Activated CD4-positive, alpha-beta memory T cell treated with anti-CD3 and anti-CD28 coated beads for 36 hours (primary cell): ENCODE measurements at regions not wholly inside any gene's neighbourhood (a gene's known extent, or its start where the extent isn't known, plus 50 kb on each side); places are given as distances from the start of the nearest gene placed in this dataset.

Source experiments
- CTCF ChIA-PET: fragments of 350-600 bp; sonication (Branson Sonifier 250); formaldehyde crosslinking; loops from one replicate; lab custom pipeline; 2021; ENCODE audit warnings: antibody characterized with exemption, inconsistent platforms; lab: Charles Lee
- POLR2A ChIA-PET: fragments of 350-600 bp; sonication (Branson Sonifier 250); formaldehyde crosslinking; loops from one replicate; lab custom pipeline; 2021; ENCODE audit warnings: antibody characterized with exemption; lab: Charles Lee
- DNase-seq: peaks from one replicate; pipeline ENCODE4 v3.0.0-alpha.2; 2020
- H3K27ac Mint-ChIP-seq: one replicate; pipeline ENCODE4 v1.8.0; 2021; ENCODE audit warnings: mixed read lengths
- H3K27me3 Mint-ChIP-seq: one replicate; pipeline ENCODE4 v1.8.0; 2021; ENCODE audit warnings: mixed read lengths
- H3K36me3 Mint-ChIP-seq: one replicate; pipeline ENCODE4 v1.8.0; 2021; ENCODE audit warnings: mixed read lengths
- H3K4me1 Mint-ChIP-seq: one replicate; pipeline ENCODE4 v1.8.0; 2021; ENCODE audit warnings: low read depth, mixed read lengths
- H3K4me3 Mint-ChIP-seq: one replicate; pipeline ENCODE4 v1.8.0; 2021; ENCODE audit warnings: mild to moderate bottlenecking, mixed read lengths
- H3K9me3 Mint-ChIP-seq: one replicate; pipeline ENCODE4 v1.8.0; 2021; ENCODE audit warnings: mixed read lengths
- intact Hi-C: fragments of 100-400 bp; cut with micrococcal nuclease; formaldehyde crosslinking; loops from one replicate; pipeline ENCODE4 v1.15.1; 2023

- DNase-seq: no peak
- H3K4me1 Mint-ChIP-seq: no peaks in the 10 kb centered on the region
- no peak overlapping the region for H3K4me3 Mint-ChIP-seq
- peaks cover 8% of the 10 kb centered on the region for H3K9me3 Mint-ChIP-seq
- H3K27ac Mint-ChIP-seq: no peak overlapping the region
- H3K36me3 Mint-ChIP-seq: no peaks in the 10 kb centered on the region
- ChIA-PET POLR2A (no interaction called here), CTCF (no interaction called here)
- intact Hi-C loops: no loop called here
- H3K27me3 Mint-ChIP-seq: no peaks in the 10 kb centered on the region
These were observed 1169.3 kb upstream of the DDX18 start for GRCh38 chr2:116645155-116645554.

- DNase-seq: no peak
- no peaks in the 10 kb centered on the region for H3K4me1 Mint-ChIP-seq
- intact Hi-C loops: no loop called here
- ChIA-PET CTCF (no interaction called here), POLR2A (no interaction called here)
- H3K4me3 Mint-ChIP-seq: no peak overlapping the region
- no peaks in the 10 kb centered on the region for H3K27me3 Mint-ChIP-seq
- no peaks in the 10 kb centered on the region for H3K36me3 Mint-ChIP-seq
- H3K9me3 Mint-ChIP-seq: peaks cover 37% of the 10 kb centered on the region
- H3K27ac Mint-ChIP-seq: no peak overlapping the region
These were observed 1145.8 kb upstream of the DDX18 start for GRCh38 chr2:116668691-116669090.

- no peaks in the 10 kb centered on the region for H3K36me3 Mint-ChIP-seq
- H3K27ac Mint-ChIP-seq: no peak overlapping the region
- no peak overlapping the region for H3K4me3 Mint-ChIP-seq
- CTCF ChIA-PET: no interaction called here
- intact Hi-C loops: no loop called here
- DNase-seq: no peak
- no peaks in the 10 kb centered on the region for H3K4me1 Mint-ChIP-seq
- H3K27me3 Mint-ChIP-seq: no peaks in the 10 kb centered on the region
- POLR2A ChIA-PET: no interaction called here
- peaks cover 33% of the 10 kb centered on the region for H3K9me3 Mint-ChIP-seq
These were observed 1144.7 kb upstream of the DDX18 start for GRCh38 chr2:116669782-116670181.

- POLR2A ChIA-PET: no interaction called here
- CTCF ChIA-PET: no interaction called here
- no peaks in the 10 kb centered on the region for H3K36me3 Mint-ChIP-seq
- no peaks in the 10 kb centered on the region for H3K27me3 Mint-ChIP-seq
- no peak overlapping the region for H3K27ac Mint-ChIP-seq
- H3K4me3 Mint-ChIP-seq: no peak overlapping the region
- no peak for DNase-seq
- H3K4me1 Mint-ChIP-seq: no peaks in the 10 kb centered on the region
- intact Hi-C loops: no loop called here
- peaks cover 26% of the 10 kb centered on the region for H3K9me3 Mint-ChIP-seq
These were observed 1140.3 kb upstream of the DDX18 start for GRCh38 chr2:116674188-116674587.

- H3K4me3 Mint-ChIP-seq: no peak overlapping the region
- no peaks in the 10 kb centered on the region for H3K27me3 Mint-ChIP-seq
- no peak overlapping the region for H3K27ac Mint-ChIP-seq
- no peaks in the 10 kb centered on the region for H3K4me1 Mint-ChIP-seq
- CTCF ChIA-PET: no interaction called here
- intact Hi-C loops: no loop called here
- no peaks in the 10 kb centered on the region for H3K36me3 Mint-ChIP-seq
- POLR2A ChIA-PET: no interaction called here
- peaks cover 27% of the 10 kb centered on the region for H3K9me3 Mint-ChIP-seq
- no peak for DNase-seq
These were observed 1137.7 kb upstream of the DDX18 start for GRCh38 chr2:116676776-116677175.

- Mint-ChIP-seq H3K27ac (no peak overlapping the region), H3K9me3 (peaks cover 15% of the 10 kb centered on the region), H3K4me3 (no peak overlapping the region), H3K4me1 (no peaks in the 10 kb centered on the region), H3K36me3 (no peaks in the 10 kb centered on the region), H3K27me3 (no peaks in the 10 kb centered on the region)
- CTCF ChIA-PET: no interaction called here
- POLR2A ChIA-PET: no interaction called here
- intact Hi-C loops: no loop called here
- DNase-seq: no peak
These were observed 1134.1 kb upstream of the DDX18 start for GRCh38 chr2:116680256-116680936.

GRCh38 chr2:116687371-116687770 is 1127.1 kb upstream of the DDX18 start:
- CTCF ChIA-PET: no interaction called here
- no peak for DNase-seq
- Mint-ChIP-seq H3K27ac (no peak overlapping the region), H3K9me3 (peaks cover 7% of the 10 kb centered on the region), H3K4me3 (no peak overlapping the region), H3K27me3 (no peaks in the 10 kb centered on the region), H3K36me3 (no peaks in the 10 kb centered on the region), H3K4me1 (no peaks in the 10 kb centered on the region)
- POLR2A ChIA-PET: no interaction called here
- intact Hi-C loops: no loop called here

GRCh38 chr2:116692988-116693387 is 1121.5 kb upstream of the DDX18 start:
- ChIA-PET CTCF (no interaction called here), POLR2A (no interaction called here)
- Mint-ChIP-seq H3K36me3 (no peaks in the 10 kb centered on the region), H3K4me3 (no peak overlapping the region), H3K27ac (no peak overlapping the region), H3K9me3 (peaks cover 2% of the 10 kb centered on the region), H3K4me1 (no peaks in the 10 kb centered on the region), H3K27me3 (no peaks in the 10 kb centered on the region)
- intact Hi-C loops: no loop called here
- no peak for DNase-seq

GRCh38 chr2:116696223-116696622 is 1118.3 kb upstream of the DDX18 start:
- no peak for DNase-seq
- peaks cover 7% of the 10 kb centered on the region for H3K9me3 Mint-ChIP-seq
- H3K27me3 Mint-ChIP-seq: no peaks in the 10 kb centered on the region
- H3K4me3 Mint-ChIP-seq: no peak overlapping the region
- H3K27ac Mint-ChIP-seq: no peak overlapping the region
- H3K4me1 Mint-ChIP-seq: no peaks in the 10 kb centered on the region
- CTCF ChIA-PET: no interaction called here
- intact Hi-C loops: no loop called here
- POLR2A ChIA-PET: no interaction called here
- H3K36me3 Mint-ChIP-seq: no peaks in the 10 kb centered on the region

GRCh38 chr2:116696903-116697302 is 1117.6 kb upstream of the DDX18 start:
- H3K4me3 Mint-ChIP-seq: no peak overlapping the region
- H3K36me3 Mint-ChIP-seq: no peaks in the 10 kb centered on the region
- CTCF ChIA-PET: no interaction called here
- H3K27ac Mint-ChIP-seq: no peak overlapping the region
- peaks cover 7% of the 10 kb centered on the region for H3K9me3 Mint-ChIP-seq
- no peak for DNase-seq
- no peaks in the 10 kb centered on the region for H3K27me3 Mint-ChIP-seq
- POLR2A ChIA-PET: no interaction called here
- H3K4me1 Mint-ChIP-seq: no peaks in the 10 kb centered on the region
- intact Hi-C loops: no loop called here

GRCh38 chr2:116706396-116706795 is 1108.1 kb upstream of the DDX18 start:
- Mint-ChIP-seq H3K4me1 (no peaks in the 10 kb centered on the region), H3K27me3 (no peaks in the 10 kb centered on the region), H3K9me3 (peaks cover 28% of the 10 kb centered on the region), H3K27ac (no peak overlapping the region), H3K36me3 (no peaks in the 10 kb centered on the region), H3K4me3 (no peak overlapping the region)
- ChIA-PET POLR2A (no interaction called here), CTCF (no interaction called here)
- intact Hi-C loops: no loop called here
- DNase-seq: no peak

GRCh38 chr2:116716038-116716437 is 1098.5 kb upstream of the DDX18 start:
- CTCF ChIA-PET: no interaction called here
- Mint-ChIP-seq H3K9me3 (peaks cover 9% of the 10 kb centered on the region), H3K27ac (no peak overlapping the region), H3K4me1 (no peaks in the 10 kb centered on the region), H3K4me3 (no peak overlapping the region), H3K27me3 (no peaks in the 10 kb centered on the region), H3K36me3 (no peaks in the 10 kb centered on the region)
- DNase-seq: no peak
- POLR2A ChIA-PET: no interaction called here
- intact Hi-C loops: no loop called here

GRCh38 chr2:116716444-116716843 is 1098.0 kb upstream of the DDX18 start:
- intact Hi-C loops: no loop called here
- Mint-ChIP-seq H3K9me3 (peaks cover 8% of the 10 kb centered on the region), H3K36me3 (no peaks in the 10 kb centered on the region), H3K4me3 (no peak overlapping the region), H3K27me3 (no peaks in the 10 kb centered on the region), H3K27ac (no peak overlapping the region), H3K4me1 (no peaks in the 10 kb centered on the region)
- CTCF ChIA-PET: no interaction called here
- POLR2A ChIA-PET: no interaction called here
- no peak for DNase-seq
